ENCODE measurements at regions not wholly inside any gene's neighbourhood (a gene's known extent, or its start where the extent isn't known, plus 50 kb on each side); places are given as distances from the start of the nearest gene placed in this dataset.

DNA sequence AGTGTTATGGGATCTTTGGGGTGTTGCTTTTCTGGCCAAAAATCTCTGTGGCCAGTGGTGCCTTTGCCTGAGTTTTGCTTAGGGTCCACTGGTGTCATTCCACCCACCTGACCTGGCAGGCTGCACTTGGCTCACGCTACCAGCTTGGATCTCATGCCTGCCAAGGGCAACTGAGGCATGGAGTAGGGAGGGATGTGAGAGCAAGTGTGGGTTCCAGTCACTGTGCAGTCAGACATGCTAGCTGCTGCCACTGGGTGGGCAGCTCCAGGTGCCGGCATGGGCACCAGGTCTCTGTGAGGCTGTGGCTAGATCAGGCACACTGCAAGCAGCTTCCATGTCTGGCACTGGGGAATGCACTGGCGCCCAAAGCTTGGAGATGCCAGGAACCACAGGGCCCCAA is 424.1 kb downstream of the PRR32 start:
- TF ChIP-seq, protein P1, sequence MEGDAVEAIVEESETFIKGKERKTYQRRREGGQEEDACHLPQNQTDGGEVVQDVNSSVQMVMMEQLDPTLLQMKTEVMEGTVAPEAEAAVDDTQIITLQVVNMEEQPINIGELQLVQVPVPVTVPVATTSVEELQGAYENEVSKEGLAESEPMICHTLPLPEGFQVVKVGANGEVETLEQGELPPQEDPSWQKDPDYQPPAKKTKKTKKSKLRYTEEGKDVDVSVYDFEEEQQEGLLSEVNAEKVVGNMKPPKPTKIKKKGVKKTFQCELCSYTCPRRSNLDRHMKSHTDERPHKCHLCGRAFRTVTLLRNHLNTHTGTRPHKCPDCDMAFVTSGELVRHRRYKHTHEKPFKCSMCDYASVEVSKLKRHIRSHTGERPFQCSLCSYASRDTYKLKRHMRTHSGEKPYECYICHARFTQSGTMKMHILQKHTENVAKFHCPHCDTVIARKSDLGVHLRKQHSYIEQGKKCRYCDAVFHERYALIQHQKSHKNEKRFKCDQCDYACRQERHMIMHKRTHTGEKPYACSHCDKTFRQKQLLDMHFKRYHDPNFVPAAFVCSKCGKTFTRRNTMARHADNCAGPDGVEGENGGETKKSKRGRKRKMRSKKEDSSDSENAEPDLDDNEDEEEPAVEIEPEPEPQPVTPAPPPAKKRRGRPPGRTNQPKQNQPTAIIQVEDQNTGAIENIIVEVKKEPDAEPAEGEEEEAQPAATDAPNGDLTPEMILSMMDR (IDR thresholded peaks at IDR 0.05), result no peak
- no peak for TF ChIP-seq POLR2A (IDR thresholded peaks at IDR 0.05)
